PC-9 (cell line): ENCODE measurements at regions not wholly inside any gene's neighbourhood (a gene's known extent, or its start where the extent isn't known, plus 50 kb on each side); places are given as distances from the start of the nearest gene placed in this dataset.

Experiments used
- EZH2 ChIP-seq: fragments of 200-600 bp; sonication (generic); IDR thresholded peaks from 2 replicates; pipeline ENCODE4 v1.8.0; 2017; ENCODE audit warnings: antibody characterized with exemption, low read depth
- TF ChIP-seq, protein P1 (sequence below): fragments of 200-600 bp; sonication (generic); conservative IDR thresholded peaks from 2 replicates; pipeline ENCODE4 v1.6.1; 2017; ENCODE audit warnings: mixed run types, antibody characterized with exemption, mild to moderate bottlenecking, moderate library complexity

DNA sequence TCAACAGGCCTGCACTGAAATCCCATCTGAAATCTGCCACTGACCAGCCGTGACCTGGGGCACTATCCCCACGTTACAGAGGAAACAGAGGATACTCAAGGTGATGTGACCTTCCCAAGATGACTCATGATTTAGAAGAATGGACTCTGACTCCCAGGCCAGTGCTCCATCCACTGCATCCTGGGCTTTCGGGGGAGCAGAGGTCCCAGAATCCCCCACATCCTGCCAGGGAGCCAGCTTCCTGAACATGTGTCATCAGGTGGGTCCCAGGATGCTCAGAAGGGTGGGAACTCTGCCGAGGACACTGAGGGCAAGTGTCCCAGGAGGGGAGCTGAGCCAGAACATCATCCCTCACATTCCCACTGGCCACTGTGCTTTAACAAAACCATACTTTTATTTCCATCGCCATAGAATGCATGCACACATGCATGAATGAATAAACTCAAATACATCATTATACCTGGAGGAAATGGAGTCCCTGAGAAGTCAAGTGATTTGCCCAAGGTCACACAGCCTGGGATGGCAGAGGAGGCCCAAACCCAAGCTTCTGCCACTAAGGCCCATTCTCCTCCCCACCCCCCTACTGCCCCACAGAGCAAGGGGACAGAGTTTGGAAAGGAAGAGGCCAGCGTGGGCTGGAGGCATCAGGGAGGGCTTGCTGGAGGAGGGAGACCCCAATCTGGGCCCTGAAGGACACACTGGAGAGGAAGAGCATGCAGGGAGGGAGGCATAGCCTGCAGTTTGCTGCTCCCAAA is 189.4 kb downstream of the MATN1 start:
- TF ChIP-seq, protein P1, sequence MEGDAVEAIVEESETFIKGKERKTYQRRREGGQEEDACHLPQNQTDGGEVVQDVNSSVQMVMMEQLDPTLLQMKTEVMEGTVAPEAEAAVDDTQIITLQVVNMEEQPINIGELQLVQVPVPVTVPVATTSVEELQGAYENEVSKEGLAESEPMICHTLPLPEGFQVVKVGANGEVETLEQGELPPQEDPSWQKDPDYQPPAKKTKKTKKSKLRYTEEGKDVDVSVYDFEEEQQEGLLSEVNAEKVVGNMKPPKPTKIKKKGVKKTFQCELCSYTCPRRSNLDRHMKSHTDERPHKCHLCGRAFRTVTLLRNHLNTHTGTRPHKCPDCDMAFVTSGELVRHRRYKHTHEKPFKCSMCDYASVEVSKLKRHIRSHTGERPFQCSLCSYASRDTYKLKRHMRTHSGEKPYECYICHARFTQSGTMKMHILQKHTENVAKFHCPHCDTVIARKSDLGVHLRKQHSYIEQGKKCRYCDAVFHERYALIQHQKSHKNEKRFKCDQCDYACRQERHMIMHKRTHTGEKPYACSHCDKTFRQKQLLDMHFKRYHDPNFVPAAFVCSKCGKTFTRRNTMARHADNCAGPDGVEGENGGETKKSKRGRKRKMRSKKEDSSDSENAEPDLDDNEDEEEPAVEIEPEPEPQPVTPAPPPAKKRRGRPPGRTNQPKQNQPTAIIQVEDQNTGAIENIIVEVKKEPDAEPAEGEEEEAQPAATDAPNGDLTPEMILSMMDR: no peak
- no peak for TF ChIP-seq EZH2
